K562 (cell line): ENCODE measurements at regions not wholly inside any gene's neighbourhood (a gene's known extent, or its start where the extent isn't known, plus 50 kb on each side); places are given as distances from the start of the nearest gene placed in this dataset.
A peak's percentile ranks its signal among the peaks of the same experiment; 100 is the strongest.

Experiments used
- ATAC-seq: fragments of 200-7000 bp; cut with Tn5 transposase; 3 replicates; pipeline ENCODE4 v1.9.1; 2020; ENCODE audit warnings: moderate library complexity
- BruUV-seq: library from RNA; stranded (reverse); fragments of 400-500 nt; replicated peaks from 2 replicates; lab custom pipeline; 2021; lab: Mats Ljungman, UMichigan
- CTCF ChIA-PET: fragments of 300-600 bp; formaldehyde crosslinking; extraction: SDS; loops from one replicate; lab custom pipeline; 2021; ENCODE audit warnings: low intra/inter-chr PET ratio; lab: Yijun Ruan, JAX
- POLR2A ChIA-PET: fragments of 300-600, 350-650 bp; sonication (Branson Sonifier 250); formaldehyde crosslinking; extraction: SDS; loops from one replicate; lab custom pipeline; 2021; ENCODE audit warnings: antibody characterized with exemption, inconsistent platforms; lab: Yijun Ruan, JAX
- DNase-seq, 4 experiments: peaks; one replicate each; pipeline versions ENCODE4 v3.0.0 to v3.0.0-alpha.2; 2011 to 2018; ENCODE audit warnings: low spot score in 3 of 4, mixed read lengths in 3 of 4; ENCODE audit errors: extremely low read depth in 1 of 4
- FAIRE-seq: peaks from 2 replicates; lab custom pipeline; 2011; peaks lifted over from hg19 to GRCh38; lab: Jason Lieb, UNC
- H2AFZ ChIP-seq: 2 replicates; pipeline ENCODE4 v1.6.0; 2011; ENCODE audit warnings: low read depth, low read length, control low read depth, inconsistent platforms
- H3K27ac ChIP-seq: fragments of 200-600 bp; 3 replicates; pipeline ENCODE4 v1.8.0; 2011; ENCODE audit warnings: low read depth, mild to moderate bottlenecking, control low read depth, inconsistent platforms, low read length, moderate library complexity, mixed read lengths; ENCODE audit errors: extremely low read depth
- H3K27me3 ChIP-seq, 2 experiments: fragments of 300-600 bp in 1 of 2; 2 replicates in 1 of 2; 3 replicates in 1 of 2; pipeline versions ENCODE4 v1.6.0 to v1.8.0; 2011; ENCODE audit warnings: inconsistent platforms in 2 of 2, low read length in 2 of 2, mild to moderate bottlenecking in 1 of 2, mixed read lengths in 1 of 2, moderate library complexity in 1 of 2; ENCODE audit not compliant: control insufficient read depth in 2 of 2, insufficient read depth in 2 of 2
- H3K36me3 ChIP-seq: fragments of 300-600 bp; 3 replicates; pipeline ENCODE4 v1.8.0; 2011; ENCODE audit warnings: mild to moderate bottlenecking, low read length, inconsistent platforms; ENCODE audit not compliant: control insufficient read depth, insufficient read depth
- H3K4me1 ChIP-seq, 2 experiments: fragments of 200-600 bp in 1 of 2; replicated peaks in 1 of 2; 2 replicates in 1 of 2; 3 replicates in 1 of 2; pipeline versions ENCODE4 v1.5.1 to v1.8.0; 2011; ENCODE audit warnings: inconsistent platforms in 2 of 2, low read length in 2 of 2, mild to moderate bottlenecking in 1 of 2, mixed read lengths in 1 of 2, moderate library complexity in 1 of 2; ENCODE audit not compliant: control insufficient read depth in 2 of 2, insufficient read depth in 2 of 2
- H3K4me2 ChIP-seq: 2 replicates; pipeline ENCODE4 v1.6.1; 2011; ENCODE audit warnings: low read length, control low read depth, inconsistent platforms, mixed read lengths; ENCODE audit not compliant: insufficient read depth
- H3K4me3 ChIP-seq: fragments of 200-600 bp; sonication (generic), shearing (Covaris generic); 2 replicates; pipeline ENCODE4 v1.5.1; 2016; ENCODE audit warnings: control low read depth, inconsistent platforms
- H3K79me2 ChIP-seq: fragments of 200-600 bp; 3 replicates; pipeline ENCODE4 v1.8.0; 2011; ENCODE audit warnings: low read length, inconsistent platforms; ENCODE audit not compliant: control insufficient read depth, insufficient read depth
- H3K9ac ChIP-seq, 2 experiments: 2 replicates each; pipeline versions ENCODE4 v1.6.0 to v1.6.1; 2011; ENCODE audit warnings: low read depth in 2 of 2, low read length in 2 of 2, control low read depth in 1 of 2, inconsistent platforms in 1 of 2, mild to moderate bottlenecking in 1 of 2, mixed read lengths in 1 of 2; ENCODE audit not compliant: insufficient read depth in 1 of 2
- H3K9me1 ChIP-seq: one replicate; pipeline ENCODE4 v1.6.0; 2011; ENCODE audit warnings: inconsistent platforms, mild to moderate bottlenecking, low read length, moderate library complexity; ENCODE audit not compliant: control insufficient read depth, insufficient read depth
- H3K9me3 ChIP-seq: replicated peaks from 2 replicates; pipeline ENCODE4 v1.5.1; 2011; ENCODE audit warnings: low read depth, low read length, inconsistent platforms; ENCODE audit not compliant: control insufficient read depth, insufficient read depth
- H4K20me1 ChIP-seq: replicated peaks from 2 replicates; pipeline ENCODE4 v1.6.1; 2011; ENCODE audit warnings: low read length, inconsistent platforms, mixed read lengths; ENCODE audit not compliant: control insufficient read depth, insufficient read depth
- GABPA ChIP-seq: fragments of 200-800 bp; sonication (Bioruptor generic); conservative IDR thresholded peaks from 2 replicates; pipeline ENCODE4 v1.6.1; 2016; ENCODE audit warnings: low read depth, missing genetic modification characterization, missing compliant biosample characterization
- HOXB6 ChIP-seq: fragments of 250-450 bp; sonication (Bioruptor Pico); IDR thresholded peaks from 2 replicates; pipeline ENCODE4 v1.5.1; 2022; ENCODE audit warnings: mild to moderate bottlenecking, borderline replicate concordance
- NR2C2 ChIP-seq, 2 experiments: fragments of 200-800 bp in 1 of 2; sonication (Bioruptor generic) in 1 of 2; sonication (generic) in 1 of 2; formaldehyde crosslinking in 1 of 2; IDR thresholded peaks; 2 replicates each; pipeline versions ENCODE4 v1.6.1 to v1.8.0; 2016 to 2022; ENCODE audit warnings: mild to moderate bottlenecking in 1 of 2, missing compliant biosample characterization in 1 of 2, missing genetic modification characterization in 1 of 2, missing genetic modification reagents in 1 of 2
- TRIM28 ChIP-seq: fragments of 450-650 bp; IDR thresholded peaks from 2 replicates; pipeline ENCODE4 v1.6.1; 2017
- ZNF134 ChIP-seq: fragments of 250-450 bp; sonication (Bioruptor Pico); conservative IDR thresholded peaks from 2 replicates; pipeline ENCODE4 v1.4.0; 2020
- WGBS: fragments of 100-300 bp; shearing (Covaris generic); methylation state at CpG from one replicate; pipeline ENCODE4 v1.1.6; 2016; ENCODE audit warnings: low coverage, mixed read lengths; ENCODE audit not compliant: insufficient coverage; ENCODE audit errors: missing lambda C conversion rate; 5-methylcytosine and 5-hydroxymethylcytosine counted together
- in situ Hi-C: fragments of 300-500 bp; cut with MboI; formaldehyde crosslinking; loops from 4 replicates; pipeline ENCODE4 v1.15.0; 2018; ENCODE audit warnings: inconsistent platforms, mixed read lengths
- intact Hi-C: fragments of 100-400 bp; cut with micrococcal nuclease; formaldehyde crosslinking; loops from 2 replicates; pipeline ENCODE4 v1.14.2; 2022
- TF ChIP-seq, protein P1 (sequence below), 2 experiments: fragments of 450-650 bp in 1 of 2; sonication (generic) in 1 of 2; formaldehyde crosslinking in 1 of 2; IDR thresholded peaks in 1 of 2; conservative IDR thresholded peaks in 1 of 2; 2 replicates each; pipeline versions ENCODE4 v1.6.1 to v1.8.1; 2016 to 2023; ENCODE audit warnings: mild to moderate bottlenecking in 2 of 2, moderate library complexity in 2 of 2, inconsistent platforms in 1 of 2, missing genetic modification reagents in 1 of 2

DNA sequence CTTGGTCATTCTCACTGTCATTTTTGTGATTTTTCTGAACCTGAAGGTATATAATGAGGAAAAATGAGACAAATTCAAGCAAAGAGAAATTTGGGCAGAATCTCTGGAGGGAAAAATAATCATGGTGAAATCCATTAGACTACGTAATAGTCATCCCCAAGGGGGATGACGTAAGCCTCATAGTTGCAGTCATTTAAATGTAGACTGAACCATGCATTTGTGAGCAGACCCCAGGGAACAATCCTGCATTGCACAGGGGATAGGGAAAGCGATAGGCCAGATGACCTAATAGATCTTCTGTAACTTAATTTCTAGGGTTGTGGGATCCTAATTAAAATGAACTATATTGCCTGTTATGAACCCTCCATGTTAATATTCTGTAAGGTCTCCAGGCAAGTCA lies 167.4 kb upstream of the C1orf21 start:
- ATAC-seq (no peak), DNase-seq (no peak), FAIRE-seq (no peak)
- H4K20me1 ChIP-seq: no peaks in the 10 kb centered on the region
- no TSS peak for BruUV-seq
- ChIA-PET POLR2A (no interaction called here), CTCF (interaction anchor here (0.6 kb wide), 1 partner anchor 79 kb away, joined by 3 read pairs; no protein-coding TSS in a partner anchor)
- 0% methylated on average over 3 of the region's 3 CpGs for WGBS
- no peaks in the 10 kb centered on the region for H3K36me3 ChIP-seq
- no peak overlapping the region for H3K9ac ChIP-seq
- no peak overlapping the region for H3K4me3 ChIP-seq
- no peaks in the 10 kb centered on the region for H3K4me1 ChIP-seq
- in situ Hi-C loops (no loop called here), intact Hi-C loops (no loop called here)
- peaks cover 2 to 22% of the 10 kb centered on the region in 2 experiments; a peak in 2 of 5 replicates for H3K27me3 ChIP-seq
- H3K9me1 ChIP-seq: no peaks in the 10 kb centered on the region
- H3K4me2 ChIP-seq: no peak overlapping the region
- H3K79me2 ChIP-seq: no peaks in the 10 kb centered on the region
- no peaks in the 10 kb centered on the region for H3K9me3 ChIP-seq
- TF ChIP-seq NR2C2 (CRISPR knock-in tag; IDR thresholded peaks at IDR 0.05) (no peak), NR2C2 (tag; IDR thresholded peaks at IDR 0.05) (no peak), TRIM28 (no peak), HOXB6 (CRISPR knock-in tag) (no peak), ZNF134 (CRISPR knock-in tag) (no peak), GABPA (tag) (no peak)
- TF ChIP-seq, protein P1, sequence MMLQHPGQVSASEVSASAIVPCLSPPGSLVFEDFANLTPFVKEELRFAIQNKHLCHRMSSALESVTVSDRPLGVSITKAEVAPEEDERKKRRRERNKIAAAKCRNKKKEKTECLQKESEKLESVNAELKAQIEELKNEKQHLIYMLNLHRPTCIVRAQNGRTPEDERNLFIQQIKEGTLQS (IDR thresholded peaks at IDR 0.05): peak; percentile 57
- TF ChIP-seq, protein P1 (CRISPR knock-in tag; conservative IDR thresholded peaks at IDR 0.05): no peak
- no peak overlapping the region for H3K27ac ChIP-seq
- no peak overlapping the region for H2AFZ ChIP-seq
